ENCODE measurements at regions not wholly inside any gene's neighbourhood (a gene's known extent, or its start where the extent isn't known, plus 50 kb on each side); places are given as distances from the start of the nearest gene placed in this dataset.
A peak's percentile ranks its signal among the peaks of the same experiment; 100 is the strongest.

DNA sequence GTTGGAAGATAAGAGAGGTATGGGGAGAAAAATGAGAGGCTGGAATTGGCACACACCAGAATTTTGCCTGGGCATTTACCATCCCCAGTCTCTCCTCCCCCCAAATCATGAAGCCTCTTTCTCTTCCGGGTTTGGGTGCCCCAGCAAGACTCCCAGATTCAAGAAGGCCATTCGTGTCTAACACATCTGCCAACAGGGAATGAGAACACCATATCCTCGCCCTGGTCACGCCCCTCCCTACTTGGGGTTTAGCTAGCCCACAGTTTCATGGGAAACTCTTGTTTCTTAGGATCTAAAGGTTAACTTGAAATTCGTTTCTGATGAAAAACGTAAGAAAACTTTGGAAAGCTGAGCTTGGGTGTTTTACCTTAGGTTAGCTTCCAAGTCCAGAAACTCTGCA lies 105.5 kb upstream of the TMEM170B start (continued):
- TF ChIP-seq, protein P1, sequence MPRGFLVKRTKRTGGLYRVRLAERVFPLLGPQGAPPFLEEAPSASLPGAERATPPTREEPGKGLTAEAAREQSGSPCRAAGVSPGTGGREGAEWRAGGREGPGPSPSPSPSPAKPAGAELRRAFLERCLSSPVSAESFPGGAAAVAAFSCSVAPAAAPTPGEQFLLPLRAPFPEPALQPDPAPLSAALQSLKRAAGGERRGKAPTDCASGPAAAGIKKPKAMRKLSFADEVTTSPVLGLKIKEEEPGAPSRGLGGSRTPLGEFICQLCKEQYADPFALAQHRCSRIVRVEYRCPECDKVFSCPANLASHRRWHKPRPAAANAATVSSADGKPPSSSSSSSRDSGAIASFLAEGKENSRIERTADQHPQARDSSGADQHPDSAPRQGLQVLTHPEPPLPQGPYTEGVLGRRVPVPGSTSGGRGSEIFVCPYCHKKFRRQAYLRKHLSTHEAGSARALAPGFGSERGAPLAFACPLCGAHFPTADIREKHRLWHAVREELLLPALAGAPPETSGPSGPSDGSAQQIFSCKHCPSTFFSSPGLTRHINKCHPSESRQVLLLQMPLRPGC (tag by site-specific recombination; IDR thresholded peaks at IDR 0.05): no peak
- TF ChIP-seq ZNF155 (tag by site-specific recombination; IDR thresholded peaks at IDR 0.05) (no peak), ZNF701 (tag by site-specific recombination; IDR thresholded peaks at IDR 0.05) (no peak), ZSCAN30 (tag by site-specific recombination; IDR thresholded peaks at IDR 0.05) (no peak)

DNA sequence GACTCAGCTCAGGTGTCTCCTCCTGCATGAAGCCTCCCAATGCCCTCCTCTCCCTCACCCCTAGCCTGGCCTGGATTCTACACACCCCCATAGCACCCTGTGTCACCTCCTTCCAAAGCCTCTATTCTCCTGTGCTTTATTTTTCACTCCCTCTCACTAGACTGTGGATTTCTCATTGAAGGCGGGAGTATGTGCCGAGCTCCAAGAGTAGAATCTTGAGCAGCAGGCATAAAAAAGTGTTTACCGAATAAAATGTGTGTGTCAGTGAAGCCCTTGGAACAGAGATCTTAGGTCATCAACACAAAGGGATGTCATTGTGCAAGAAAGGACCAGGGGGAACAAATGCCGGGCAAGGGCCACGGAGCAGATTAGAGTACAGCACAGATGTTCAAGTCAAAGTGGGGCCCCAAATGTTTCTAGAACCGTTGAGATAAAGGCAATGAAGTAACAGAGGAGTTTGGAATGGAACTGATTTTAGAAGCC lies 106.1 kb upstream of the TMEM170B start:
- CTCF ChIA-PET: interaction anchor here (0.6 to 2.0 kb wide), 4 partner anchors 17 to 222 kb away, joined by 3 to 8 read pairs (median 3); no protein-coding TSS in a partner anchor

DNA sequence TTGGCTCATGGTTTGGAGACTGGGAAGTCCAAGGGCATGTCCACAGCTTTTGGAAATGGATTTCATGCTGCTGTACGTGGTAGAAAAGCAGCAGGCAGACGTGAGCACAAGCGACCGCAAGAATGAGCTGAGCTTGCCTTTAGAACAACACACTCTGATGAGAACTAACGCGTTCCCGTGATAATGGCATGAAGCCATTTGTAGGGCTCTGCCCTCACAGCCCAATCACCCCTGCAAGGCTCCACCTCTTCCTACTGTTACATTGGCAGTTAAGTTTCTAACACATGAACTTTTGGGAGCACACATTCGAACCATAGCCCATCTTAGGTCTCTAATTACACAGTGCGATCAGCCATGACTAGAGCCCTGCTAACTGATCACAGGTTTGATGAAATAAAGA lies 107.5 kb upstream of the TMEM170B start:
- H3K36me3 ChIP-seq (ENCODE audit: control insufficient read depth in 2 of 2, insufficient read depth in 1 of 2, low read length in 2 of 2): no peaks in the 10 kb centered on the region; a peak in 1 of 3 replicates
- peaks cover 42% of the 10 kb centered on the region for H3K4me1 ChIP-seq (ENCODE audit: control insufficient read depth, insufficient read depth, low read length)
- H3K27ac ChIP-seq (ENCODE audit: extremely low read depth, low read depth, low read length): 0 out of 2 replicates have a peak overlapping the region, but pooled peaks have one; percentile 17
- ChIA-PET POLR2A (interaction anchor here (1.0 to 1.7 kb wide), 3 partner anchors 13 to 198 kb away, joined by 3 to 8 read pairs (median 5); partner anchors contain the start of gene NEDD9), CTCF (interaction anchor here (0.6 to 2.0 kb wide), 2 partner anchors 66 to 218 kb away, joined by 3 to 8 read pairs; no protein-coding TSS in a partner anchor)
- H3K4me3 ChIP-seq (ENCODE audit: low read depth, low read length): no peak overlapping the region
- no peaks in the 10 kb centered on the region for H3K9me3 ChIP-seq (ENCODE audit: control insufficient read depth, insufficient read depth, low read depth, low read length)
- TF ChIP-seq ZNF654 (tag by site-specific recombination; IDR thresholded peaks at IDR 0.05; ENCODE audit: low read depth) (no peak), ZNF146 (tag by site-specific recombination; IDR thresholded peaks at IDR 0.05) (no peak), YY1 (tag by site-specific recombination; IDR thresholded peaks at IDR 0.05) (no peak), ZNF335 (tag by site-specific recombination; conservative IDR thresholded peaks at IDR 0.05) (peak; percentile 16; the same call in 1 of the 2 replicates), ZNF37A (tag by site-specific recombination; IDR thresholded peaks at IDR 0.05) (no peak), ZNF140 (tag by site-specific recombination; IDR thresholded peaks at IDR 0.05) (no peak), ZNF473 (tag by site-specific recombination; IDR thresholded peaks at IDR 0.05) (no peak), ZNF138 (tag by site-specific recombination; IDR thresholded peaks at IDR 0.05; ENCODE audit: borderline replicate concordance) (no peak), ZSCAN16 (tag by site-specific recombination; IDR thresholded peaks at IDR 0.05) (no peak), ZNF843 (tag by site-specific recombination; IDR thresholded peaks at IDR 0.05) (no peak), ZNF169 (tag by site-specific recombination; IDR thresholded peaks at IDR 0.05) (no peak)
- TF ChIP-seq, protein P2, sequence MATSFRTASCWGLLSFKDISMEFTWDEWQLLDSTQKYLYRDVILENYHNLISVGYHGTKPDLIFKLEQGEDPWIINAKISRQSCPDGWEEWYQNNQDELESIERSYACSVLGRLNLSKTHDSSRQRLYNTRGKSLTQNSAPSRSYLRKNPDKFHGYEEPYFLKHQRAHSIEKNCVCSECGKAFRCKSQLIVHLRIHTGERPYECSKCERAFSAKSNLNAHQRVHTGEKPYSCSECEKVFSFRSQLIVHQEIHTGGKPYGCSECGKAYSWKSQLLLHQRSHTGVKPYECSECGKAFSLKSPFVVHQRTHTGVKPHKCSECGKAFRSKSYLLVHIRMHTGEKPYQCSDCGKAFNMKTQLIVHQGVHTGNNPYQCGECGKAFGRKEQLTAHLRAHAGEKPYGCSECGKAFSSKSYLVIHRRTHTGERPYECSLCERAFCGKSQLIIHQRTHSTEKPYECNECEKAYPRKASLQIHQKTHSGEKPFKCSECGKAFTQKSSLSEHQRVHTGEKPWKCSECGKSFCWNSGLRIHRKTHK (tag by site-specific recombination; IDR thresholded peaks at IDR 0.05): no peak
- TF ChIP-seq, protein P3, sequence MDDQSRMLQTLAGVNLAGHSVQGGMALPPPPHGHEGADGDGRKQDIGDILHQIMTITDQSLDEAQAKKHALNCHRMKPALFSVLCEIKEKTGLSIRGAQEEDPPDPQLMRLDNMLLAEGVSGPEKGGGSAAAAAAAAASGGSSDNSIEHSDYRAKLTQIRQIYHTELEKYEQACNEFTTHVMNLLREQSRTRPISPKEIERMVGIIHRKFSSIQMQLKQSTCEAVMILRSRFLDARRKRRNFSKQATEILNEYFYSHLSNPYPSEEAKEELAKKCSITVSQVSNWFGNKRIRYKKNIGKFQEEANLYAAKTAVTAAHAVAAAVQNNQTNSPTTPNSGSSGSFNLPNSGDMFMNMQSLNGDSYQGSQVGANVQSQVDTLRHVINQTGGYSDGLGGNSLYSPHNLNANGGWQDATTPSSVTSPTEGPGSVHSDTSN (CRISPR knock-in tag; IDR thresholded peaks at IDR 0.05): no peak

More for the DNA sequence above, 106.1 kb upstream of the TMEM170B start:
- H3K9me3 ChIP-seq (ENCODE audit: control insufficient read depth, insufficient read depth, low read depth, low read length): no peaks in the 10 kb centered on the region
- H3K4me1 ChIP-seq (ENCODE audit: control insufficient read depth, insufficient read depth, low read length): peaks cover 47% of the 10 kb centered on the region
- TF ChIP-seq ZNF660 (tag by site-specific recombination; IDR thresholded peaks at IDR 0.05) (no peak), ZNF548 (tag by site-specific recombination; IDR thresholded peaks at IDR 0.05) (no peak), ZNF202 (tag by site-specific recombination; IDR thresholded peaks at IDR 0.05; ENCODE audit: borderline replicate concordance) (no peak), SCRT1 (tag by site-specific recombination; IDR thresholded peaks at IDR 0.05; ENCODE audit: borderline replicate concordance) (no peak), ZBTB48 (tag by site-specific recombination; IDR thresholded peaks at IDR 0.05) (no peak), ZNF211 (tag by site-specific recombination; IDR thresholded peaks at IDR 0.05; ENCODE audit: low read depth) (no peak), ZNF768 (tag by site-specific recombination; IDR thresholded peaks at IDR 0.05) (no peak), ZXDB (tag by site-specific recombination; IDR thresholded peaks at IDR 0.05) (no peak), ZNF785 (tag by site-specific recombination; IDR thresholded peaks at IDR 0.05) (no peak)
- TF ChIP-seq, protein P4, sequence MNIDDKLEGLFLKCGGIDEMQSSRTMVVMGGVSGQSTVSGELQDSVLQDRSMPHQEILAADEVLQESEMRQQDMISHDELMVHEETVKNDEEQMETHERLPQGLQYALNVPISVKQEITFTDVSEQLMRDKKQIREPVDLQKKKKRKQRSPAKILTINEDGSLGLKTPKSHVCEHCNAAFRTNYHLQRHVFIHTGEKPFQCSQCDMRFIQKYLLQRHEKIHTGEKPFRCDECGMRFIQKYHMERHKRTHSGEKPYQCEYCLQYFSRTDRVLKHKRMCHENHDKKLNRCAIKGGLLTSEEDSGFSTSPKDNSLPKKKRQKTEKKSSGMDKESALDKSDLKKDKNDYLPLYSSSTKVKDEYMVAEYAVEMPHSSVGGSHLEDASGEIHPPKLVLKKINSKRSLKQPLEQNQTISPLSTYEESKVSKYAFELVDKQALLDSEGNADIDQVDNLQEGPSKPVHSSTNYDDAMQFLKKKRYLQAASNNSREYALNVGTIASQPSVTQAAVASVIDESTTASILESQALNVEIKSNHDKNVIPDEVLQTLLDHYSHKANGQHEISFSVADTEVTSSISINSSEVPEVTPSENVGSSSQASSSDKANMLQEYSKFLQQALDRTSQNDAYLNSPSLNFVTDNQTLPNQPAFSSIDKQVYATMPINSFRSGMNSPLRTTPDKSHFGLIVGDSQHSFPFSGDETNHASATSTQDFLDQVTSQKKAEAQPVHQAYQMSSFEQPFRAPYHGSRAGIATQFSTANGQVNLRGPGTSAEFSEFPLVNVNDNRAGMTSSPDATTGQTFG (tag by site-specific recombination; IDR thresholded peaks at IDR 0.05; ENCODE audit: borderline replicate concordance): no peak
- TF ChIP-seq, protein P5, sequence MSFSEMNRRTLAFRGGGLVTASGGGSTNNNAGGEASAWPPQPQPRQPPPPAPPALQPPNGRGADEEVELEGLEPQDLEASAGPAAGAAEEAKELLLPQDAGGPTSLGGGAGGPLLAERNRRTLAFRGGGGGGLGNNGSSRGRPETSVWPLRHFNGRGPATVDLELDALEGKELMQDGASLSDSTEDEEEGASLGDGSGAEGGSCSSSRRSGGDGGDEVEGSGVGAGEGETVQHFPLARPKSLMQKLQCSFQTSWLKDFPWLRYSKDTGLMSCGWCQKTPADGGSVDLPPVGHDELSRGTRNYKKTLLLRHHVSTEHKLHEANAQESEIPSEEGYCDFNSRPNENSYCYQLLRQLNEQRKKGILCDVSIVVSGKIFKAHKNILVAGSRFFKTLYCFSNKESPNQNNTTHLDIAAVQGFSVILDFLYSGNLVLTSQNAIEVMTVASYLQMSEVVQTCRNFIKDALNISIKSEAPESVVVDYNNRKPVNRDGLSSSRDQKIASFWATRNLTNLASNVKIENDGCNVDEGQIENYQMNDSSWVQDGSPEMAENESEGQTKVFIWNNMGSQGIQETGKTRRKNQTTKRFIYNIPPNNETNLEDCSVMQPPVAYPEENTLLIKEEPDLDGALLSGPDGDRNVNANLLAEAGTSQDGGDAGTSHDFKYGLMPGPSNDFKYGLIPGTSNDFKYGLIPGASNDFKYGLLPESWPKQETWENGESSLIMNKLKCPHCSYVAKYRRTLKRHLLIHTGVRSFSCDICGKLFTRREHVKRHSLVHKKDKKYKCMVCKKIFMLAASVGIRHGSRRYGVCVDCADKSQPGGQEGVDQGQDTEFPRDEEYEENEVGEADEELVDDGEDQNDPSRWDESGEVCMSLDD (tag by site-specific recombination; IDR thresholded peaks at IDR 0.05): no peak
- no peak overlapping the region for H3K27ac ChIP-seq (ENCODE audit: extremely low read depth, low read depth, low read length)
- no peaks in the 10 kb centered on the region; a peak in 1 of 3 replicates for H3K36me3 ChIP-seq (ENCODE audit: control insufficient read depth in 2 of 2, insufficient read depth in 1 of 2, low read length in 2 of 2)
- POLR2A ChIA-PET: interaction anchor here (0.7 kb wide), 1 partner anchor 25 kb away, joined by 3 read pairs; no protein-coding TSS in a partner anchor
- H3K4me3 ChIP-seq (ENCODE audit: low read depth, low read length): no peak overlapping the region
